HL-60 (cell line): ENCODE measurements at regions not wholly inside any gene's neighbourhood (a gene's known extent, or its start where the extent isn't known, plus 50 kb on each side); places are given as distances from the start of the nearest gene placed in this dataset.

Experiments used
- GABPA ChIP-seq: IDR thresholded peaks from 2 replicates; pipeline ENCODE4 v1.6.1; 2012; ENCODE audit warnings: low read depth
- POLR2AphosphoS5 ChIP-seq: IDR thresholded peaks from 2 replicates; pipeline ENCODE4 v1.6.1; 2012; ENCODE audit warnings: low read depth
- TF ChIP-seq, protein P1 (sequence below): IDR thresholded peaks from one replicate; pipeline ENCODE4 v1.5.1; 2011; ENCODE audit warnings: low read length, control low read depth, inconsistent platforms; ENCODE audit not compliant: insufficient read depth
- TF ChIP-seq, protein P2 (sequence below): IDR thresholded peaks from 2 replicates; pipeline ENCODE4 v1.6.1; 2012; ENCODE audit warnings: low read depth; ENCODE audit not compliant: insufficient replicate concordance

DNA sequence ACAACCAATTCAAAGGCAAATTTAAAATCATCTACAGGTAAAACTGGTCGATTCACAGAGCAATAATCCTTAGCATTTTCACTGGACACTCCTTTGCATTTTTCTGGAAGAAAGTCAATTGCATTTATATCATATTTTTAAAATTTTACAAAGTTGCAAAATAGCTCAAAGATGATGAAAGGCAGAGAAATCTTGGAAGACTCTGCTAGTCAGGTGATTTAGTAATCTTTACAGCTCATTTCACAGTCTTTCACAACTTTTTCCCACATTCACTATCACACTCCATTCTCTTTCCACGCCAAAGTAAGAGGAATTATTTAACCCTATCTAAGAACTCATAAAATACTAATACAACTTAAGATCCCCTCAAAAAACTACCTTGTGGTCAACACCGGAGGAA lies 1063.8 kb downstream of the EFNB2 start:
- TF ChIP-seq GABPA (no peak), POLR2AphosphoS5 (no peak)
- TF ChIP-seq, protein P1, sequence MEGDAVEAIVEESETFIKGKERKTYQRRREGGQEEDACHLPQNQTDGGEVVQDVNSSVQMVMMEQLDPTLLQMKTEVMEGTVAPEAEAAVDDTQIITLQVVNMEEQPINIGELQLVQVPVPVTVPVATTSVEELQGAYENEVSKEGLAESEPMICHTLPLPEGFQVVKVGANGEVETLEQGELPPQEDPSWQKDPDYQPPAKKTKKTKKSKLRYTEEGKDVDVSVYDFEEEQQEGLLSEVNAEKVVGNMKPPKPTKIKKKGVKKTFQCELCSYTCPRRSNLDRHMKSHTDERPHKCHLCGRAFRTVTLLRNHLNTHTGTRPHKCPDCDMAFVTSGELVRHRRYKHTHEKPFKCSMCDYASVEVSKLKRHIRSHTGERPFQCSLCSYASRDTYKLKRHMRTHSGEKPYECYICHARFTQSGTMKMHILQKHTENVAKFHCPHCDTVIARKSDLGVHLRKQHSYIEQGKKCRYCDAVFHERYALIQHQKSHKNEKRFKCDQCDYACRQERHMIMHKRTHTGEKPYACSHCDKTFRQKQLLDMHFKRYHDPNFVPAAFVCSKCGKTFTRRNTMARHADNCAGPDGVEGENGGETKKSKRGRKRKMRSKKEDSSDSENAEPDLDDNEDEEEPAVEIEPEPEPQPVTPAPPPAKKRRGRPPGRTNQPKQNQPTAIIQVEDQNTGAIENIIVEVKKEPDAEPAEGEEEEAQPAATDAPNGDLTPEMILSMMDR: no peak
- TF ChIP-seq, protein P2, sequence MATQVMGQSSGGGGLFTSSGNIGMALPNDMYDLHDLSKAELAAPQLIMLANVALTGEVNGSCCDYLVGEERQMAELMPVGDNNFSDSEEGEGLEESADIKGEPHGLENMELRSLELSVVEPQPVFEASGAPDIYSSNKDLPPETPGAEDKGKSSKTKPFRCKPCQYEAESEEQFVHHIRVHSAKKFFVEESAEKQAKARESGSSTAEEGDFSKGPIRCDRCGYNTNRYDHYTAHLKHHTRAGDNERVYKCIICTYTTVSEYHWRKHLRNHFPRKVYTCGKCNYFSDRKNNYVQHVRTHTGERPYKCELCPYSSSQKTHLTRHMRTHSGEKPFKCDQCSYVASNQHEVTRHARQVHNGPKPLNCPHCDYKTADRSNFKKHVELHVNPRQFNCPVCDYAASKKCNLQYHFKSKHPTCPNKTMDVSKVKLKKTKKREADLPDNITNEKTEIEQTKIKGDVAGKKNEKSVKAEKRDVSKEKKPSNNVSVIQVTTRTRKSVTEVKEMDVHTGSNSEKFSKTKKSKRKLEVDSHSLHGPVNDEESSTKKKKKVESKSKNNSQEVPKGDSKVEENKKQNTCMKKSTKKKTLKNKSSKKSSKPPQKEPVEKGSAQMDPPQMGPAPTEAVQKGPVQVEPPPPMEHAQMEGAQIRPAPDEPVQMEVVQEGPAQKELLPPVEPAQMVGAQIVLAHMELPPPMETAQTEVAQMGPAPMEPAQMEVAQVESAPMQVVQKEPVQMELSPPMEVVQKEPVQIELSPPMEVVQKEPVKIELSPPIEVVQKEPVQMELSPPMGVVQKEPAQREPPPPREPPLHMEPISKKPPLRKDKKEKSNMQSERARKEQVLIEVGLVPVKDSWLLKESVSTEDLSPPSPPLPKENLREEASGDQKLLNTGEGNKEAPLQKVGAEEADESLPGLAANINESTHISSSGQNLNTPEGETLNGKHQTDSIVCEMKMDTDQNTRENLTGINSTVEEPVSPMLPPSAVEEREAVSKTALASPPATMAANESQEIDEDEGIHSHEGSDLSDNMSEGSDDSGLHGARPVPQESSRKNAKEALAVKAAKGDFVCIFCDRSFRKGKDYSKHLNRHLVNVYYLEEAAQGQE: no peak
